GM12874 (cell line): ENCODE measurements at regions not wholly inside any gene's neighbourhood (a gene's known extent, or its start where the extent isn't known, plus 50 kb on each side); places are given as distances from the start of the nearest gene placed in this dataset.

Experiments used
- CTCF ChIP-seq: IDR thresholded peaks from 2 replicates; pipeline ENCODE4 v1.5.1; 2011; ENCODE audit warnings: low read depth, mild to moderate bottlenecking, control low read depth, low read length, moderate library complexity; ENCODE audit not compliant: insufficient read depth

DNA sequence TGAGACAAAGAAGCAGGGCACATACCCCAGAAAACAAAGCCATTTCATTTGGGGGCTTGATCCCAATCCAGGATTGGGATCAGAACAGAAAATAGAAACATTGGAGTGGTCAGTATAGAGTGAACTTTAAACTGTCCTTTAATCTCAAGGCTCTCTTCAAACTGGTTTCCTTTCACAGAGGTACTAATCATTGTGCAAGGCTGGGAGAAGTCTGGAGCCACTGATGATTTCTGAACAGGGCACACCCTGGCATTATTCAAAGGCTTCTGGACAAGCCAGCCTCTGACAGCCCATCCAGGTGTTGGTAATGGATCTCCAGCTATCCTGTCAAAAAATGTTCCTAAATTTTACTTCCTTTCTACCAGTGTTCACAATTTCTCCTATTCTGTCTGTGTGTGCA is 244.5 kb downstream of the DDX3Y start:
- no peak for TF ChIP-seq CTCF

- TF ChIP-seq CTCF = no peak
Measured at GRCh38 chrY:13167698-13168097, 263.0 kb downstream of the DDX3Y start.

- no peak for TF ChIP-seq CTCF
Measured at GRCh38 chrY:13168257-13168656, 263.6 kb downstream of the DDX3Y start.
